RCC 7860 (cell line): ENCODE measurements at regions not wholly inside any gene's neighbourhood (a gene's known extent, or its start where the extent isn't known, plus 50 kb on each side); places are given as distances from the start of the nearest gene placed in this dataset.
A peak's percentile ranks its signal among the peaks of the same experiment; 100 is the strongest.
"Not testable (repeated sequence)": the region's sequence is repeated elsewhere in the genome, so short reads cannot be mapped to it uniquely, and the experiment has no call there.

Experiments
- DNase-seq: peaks from one replicate; pipeline ENCODE4 v3.0.0-alpha.2; 2015; ENCODE audit warnings: low spot score
- FAIRE-seq: peaks from 2 replicates; lab custom pipeline; 2012; peaks lifted over from hg19 to GRCh38; lab: Jason Lieb, UNC

- FAIRE-seq: no peak
Observed at GRCh38 chr17:70510288-70510687, 341.0 kb downstream of the KCNJ2 start.

GRCh38 chr17:70517816-70518215 is 348.5 kb downstream of the KCNJ2 start:
- no peak for DNase-seq
- FAIRE-seq: no peak

More at GRCh38 chr17:70510288-70510687, 341.0 kb downstream of the KCNJ2 start:
- DNase-seq: no peak

- FAIRE-seq (no peak), DNase-seq (no peak)
Observed at GRCh38 chr17:70519300-70519699, 350.0 kb downstream of the KCNJ2 start.

GRCh38 chr17:70520447-70520846 is 351.1 kb downstream of the KCNJ2 start:
- no peak for FAIRE-seq

GRCh38 chr17:70520956-70521355 is 351.6 kb downstream of the KCNJ2 start:
- FAIRE-seq (no peak), DNase-seq (no peak)

More at GRCh38 chr17:70520447-70520846, 351.1 kb downstream of the KCNJ2 start:
- DNase-seq: no peak

- FAIRE-seq (no peak), DNase-seq (no peak)
Observed at GRCh38 chr17:70521821-70522256, 352.5 kb downstream of the KCNJ2 start.

GRCh38 chr17:70523426-70523825 is 354.1 kb downstream of the KCNJ2 start:
- no peak for FAIRE-seq
- DNase-seq: no peak

- not testable (repeated sequence) for FAIRE-seq, DNase-seq
Observed at GRCh38 chr17:70525035-70525434, 355.7 kb downstream of the KCNJ2 start.

GRCh38 chr17:70525961-70526360 is 356.6 kb downstream of the KCNJ2 start:
- FAIRE-seq: no peak
- DNase-seq: no peak

- FAIRE-seq: no peak
- DNase-seq: no peak
Observed at GRCh38 chr17:70527364-70527888, 358.1 kb downstream of the KCNJ2 start.

- FAIRE-seq: no peak
- DNase-seq: no peak
Observed at GRCh38 chr17:70533427-70533826, 364.1 kb downstream of the KCNJ2 start.

- FAIRE-seq (peak; percentile 84), DNase-seq (peak; percentile 28)
Observed at GRCh38 chr17:70535986-70536385, 366.7 kb downstream of the KCNJ2 start.

GRCh38 chr17:70539132-70539924 is 370.0 kb downstream of the KCNJ2 start:
- FAIRE-seq: no peak
- no peak for DNase-seq

- no peak for DNase-seq
- no peak for FAIRE-seq
Observed at GRCh38 chr17:70542876-70543275, 373.5 kb downstream of the KCNJ2 start.

- DNase-seq (no peak), FAIRE-seq (no peak)
Observed at GRCh38 chr17:70544317-70544716, 375.0 kb downstream of the KCNJ2 start.

GRCh38 chr17:70552230-70552981 is 383.1 kb downstream of the KCNJ2 start:
- peak; percentile 8 for FAIRE-seq
- peak; percentile 32 for DNase-seq

GRCh38 chr17:70552982-70553334 is 383.6 kb downstream of the KCNJ2 start:
- no peak for DNase-seq
- FAIRE-seq: no peak

- DNase-seq (no peak), FAIRE-seq (no peak)
Observed at GRCh38 chr17:70555723-70556122, 386.4 kb downstream of the KCNJ2 start.

- FAIRE-seq (no peak), DNase-seq (no peak)
Observed at GRCh38 chr17:70558821-70559220, 389.5 kb downstream of the KCNJ2 start.

GRCh38 chr17:70560471-70560870 is 391.1 kb downstream of the KCNJ2 start:
- FAIRE-seq (no peak), DNase-seq (no peak)

GRCh38 chr17:70562137-70562536 is 392.8 kb downstream of the KCNJ2 start:
- no peak for FAIRE-seq

More at GRCh38 chr17:70562137-70562536, 392.8 kb downstream of the KCNJ2 start:
- DNase-seq: no peak
